ENCODE measurements at regions not wholly inside any gene's neighbourhood (a gene's known extent, or its start where the extent isn't known, plus 50 kb on each side); places are given as distances from the start of the nearest gene placed in this dataset.

GRCh38 chr3:154548341-154548740, 118.4 kb upstream of the GPR149 start:
- H3K79me2 ChIP-seq (ENCODE audit: low read depth): no peaks in the 10 kb centered on the region
- no peaks in the 10 kb centered on the region for H3K27me3 Mint-ChIP-seq (ENCODE audit: insufficient read depth, low read depth)
- no peak overlapping the region for H3K27ac ChIP-seq
- no peak for TF ChIP-seq EZH2 (IDR thresholded peaks at IDR 0.05)
- no peak for TF ChIP-seq CTCF (IDR thresholded peaks at IDR 0.05)
- TF ChIP-seq EZH2phosphoT487 (IDR thresholded peaks at IDR 0.05): no peak
- no peaks in the 10 kb centered on the region for H3K4me1 Mint-ChIP-seq
- H2AFZ ChIP-seq (replicated peaks): no peak overlapping the region
- no peaks in the 10 kb centered on the region for H3K36me3 ChIP-seq
- no peak for DNase-seq (ENCODE audit: low spot score)
- H3K9ac ChIP-seq: no peak overlapping the region
- H3K4me3 ChIP-seq: no peak overlapping the region
- no peaks in the 10 kb centered on the region for H4K20me1 ChIP-seq (ENCODE audit: low read depth)
- H3K27ac Mint-ChIP-seq: no peak overlapping the region
- H3K27me3 ChIP-seq: no peaks in the 10 kb centered on the region
- no peak overlapping the region for H3K4me3 Mint-ChIP-seq
- no peaks in the 10 kb centered on the region for H3F3A ChIP-seq (ENCODE audit: low read depth)
- no peaks in the 10 kb centered on the region for H3K9me3 ChIP-seq (ENCODE audit: low read depth)
- H3K36me3 Mint-ChIP-seq: no peaks in the 10 kb centered on the region
- no peaks in the 10 kb centered on the region for H3K4me1 ChIP-seq
- no peak overlapping the region for H3K4me2 ChIP-seq
- no peaks in the 10 kb centered on the region for H3K9me3 Mint-ChIP-seq

DNA sequence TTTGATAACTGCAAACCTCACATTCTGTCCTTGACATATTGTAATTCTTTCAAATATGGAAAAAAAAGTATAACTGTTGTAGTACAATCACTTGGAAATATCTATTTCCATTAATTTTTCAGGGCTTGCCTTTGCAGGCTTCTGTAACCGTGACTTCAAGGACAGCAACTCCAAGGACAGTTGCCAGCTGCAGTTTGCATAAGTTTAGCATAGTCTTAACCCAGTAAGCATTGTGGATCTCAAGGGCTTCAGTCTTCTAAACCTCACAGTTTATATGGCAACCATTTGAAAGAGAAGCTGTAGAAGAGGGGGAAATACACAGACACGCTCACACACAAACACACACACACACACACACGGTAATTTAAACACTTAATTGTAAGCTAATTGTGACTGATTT, 112.8 kb upstream of the GPR149 start:
- Histone ChIP-seq H2AFZ (replicated peaks) (no peak overlapping the region), H3K27ac (no peak overlapping the region), H3K27me3 (no peaks in the 10 kb centered on the region), H3K36me3 (no peaks in the 10 kb centered on the region), H3K4me3 (no peak overlapping the region), H3K4me1 (no peaks in the 10 kb centered on the region), H3K79me2 (ENCODE audit: low read depth) (no peaks in the 10 kb centered on the region), H4K20me1 (ENCODE audit: low read depth) (no peaks in the 10 kb centered on the region), H3K9me3 (ENCODE audit: low read depth) (no peaks in the 10 kb centered on the region), H3K9ac (no peak overlapping the region), H3K4me2 (no peak overlapping the region), H3F3A (ENCODE audit: low read depth) (no peaks in the 10 kb centered on the region)
- TF ChIP-seq CTCF (IDR thresholded peaks at IDR 0.05) (no peak), EZH2 (IDR thresholded peaks at IDR 0.05) (no peak), EZH2phosphoT487 (IDR thresholded peaks at IDR 0.05) (no peak)
- Mint-ChIP-seq H3K4me1 (no peaks in the 10 kb centered on the region), H3K9me3 (no peaks in the 10 kb centered on the region), H3K4me3 (no peak overlapping the region), H3K36me3 (no peaks in the 10 kb centered on the region), H3K27ac (no peak overlapping the region), H3K27me3 (ENCODE audit: insufficient read depth, low read depth) (peaks cover 2% of the 10 kb centered on the region)
- no peak for DNase-seq (ENCODE audit: low spot score)

DNA sequence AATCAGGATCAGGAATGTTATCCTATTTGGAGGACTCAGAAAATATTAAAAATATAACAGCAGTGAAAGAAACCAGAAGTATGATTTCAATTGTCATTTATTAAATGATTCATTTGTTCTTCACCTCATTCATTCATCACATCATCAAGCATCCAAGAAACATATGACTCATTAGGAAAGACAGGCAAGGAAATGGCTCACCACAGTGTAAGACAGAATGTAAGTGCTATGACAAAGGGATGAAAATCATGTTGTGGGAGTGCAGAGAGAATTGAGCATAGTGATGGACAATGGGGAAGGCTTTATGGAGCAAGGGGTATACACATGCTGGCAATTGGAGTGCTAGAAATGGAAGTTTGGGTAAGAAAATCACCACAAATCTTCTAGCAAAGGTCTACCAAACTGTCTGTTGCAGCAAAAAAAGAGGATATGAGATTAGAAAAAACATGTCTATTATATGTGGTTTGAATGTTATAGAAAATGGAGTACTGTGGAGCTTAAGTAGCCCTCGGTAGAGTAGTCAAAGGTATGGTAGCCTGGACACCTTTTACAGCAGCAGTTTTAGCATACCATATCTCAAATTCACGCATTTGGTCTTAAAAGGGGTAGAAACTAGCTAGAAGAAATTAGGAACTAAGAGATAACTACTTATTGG, 111.1 kb upstream of the GPR149 start:
- H3K4me1 Mint-ChIP-seq: no peaks in the 10 kb centered on the region
- Histone ChIP-seq H3K27ac (no peak overlapping the region), H3K9me3 (ENCODE audit: low read depth) (no peaks in the 10 kb centered on the region), H3K4me1 (no peaks in the 10 kb centered on the region), H2AFZ (replicated peaks) (no peak overlapping the region), H3K4me3 (no peak overlapping the region), H3K36me3 (no peaks in the 10 kb centered on the region), H4K20me1 (ENCODE audit: low read depth) (no peaks in the 10 kb centered on the region), H3K4me2 (no peak overlapping the region), H3K9ac (no peak overlapping the region), H3F3A (ENCODE audit: low read depth) (no peaks in the 10 kb centered on the region), H3K79me2 (ENCODE audit: low read depth) (no peaks in the 10 kb centered on the region), H3K27me3 (no peaks in the 10 kb centered on the region)
- H3K9me3 Mint-ChIP-seq: no peaks in the 10 kb centered on the region
- no peak for DNase-seq (ENCODE audit: low spot score)
- H3K4me3 Mint-ChIP-seq: no peak overlapping the region
- H3K27ac Mint-ChIP-seq: no peak overlapping the region
- H3K36me3 Mint-ChIP-seq: no peaks in the 10 kb centered on the region
- no peak for TF ChIP-seq EZH2 (IDR thresholded peaks at IDR 0.05)
- peaks cover 2% of the 10 kb centered on the region for H3K27me3 Mint-ChIP-seq (ENCODE audit: insufficient read depth, low read depth)

- no peaks in the 10 kb centered on the region for H3K9me3 Mint-ChIP-seq
Observed at GRCh38 chr3:154538566-154539360, 108.8 kb upstream of the GPR149 start.

More at GRCh38 chr3:154538566-154539360, 108.8 kb upstream of the GPR149 start:
- peaks cover 2% of the 10 kb centered on the region for H3K27me3 Mint-ChIP-seq (ENCODE audit: insufficient read depth, low read depth)
- Histone ChIP-seq H3K4me1 (no peaks in the 10 kb centered on the region), H3K9me3 (ENCODE audit: low read depth) (no peaks in the 10 kb centered on the region), H3K4me3 (no peak overlapping the region), H2AFZ (replicated peaks) (no peak overlapping the region), H3K4me2 (no peak overlapping the region), H4K20me1 (ENCODE audit: low read depth) (no peaks in the 10 kb centered on the region), H3K27me3 (no peaks in the 10 kb centered on the region), H3K9ac (no peak overlapping the region), H3K79me2 (ENCODE audit: low read depth) (no peaks in the 10 kb centered on the region), H3K36me3 (no peaks in the 10 kb centered on the region), H3K27ac (no peak overlapping the region), H3F3A (ENCODE audit: low read depth) (no peaks in the 10 kb centered on the region)
- no peak overlapping the region for H3K4me3 Mint-ChIP-seq
- TF ChIP-seq CTCF (IDR thresholded peaks at IDR 0.05): no peak
- no peak for TF ChIP-seq EZH2phosphoT487 (IDR thresholded peaks at IDR 0.05)
- no peak for TF ChIP-seq EZH2 (IDR thresholded peaks at IDR 0.05)
- no peak for DNase-seq (ENCODE audit: low spot score)
- H3K36me3 Mint-ChIP-seq: no peaks in the 10 kb centered on the region
- H3K4me1 Mint-ChIP-seq: no peaks in the 10 kb centered on the region
- no peak overlapping the region for H3K27ac Mint-ChIP-seq

Measured in neural progenitor cell (in vitro differentiated cells).